ENCODE measurements at regions not wholly inside any gene's neighbourhood (a gene's known extent, or its start where the extent isn't known, plus 50 kb on each side); places are given as distances from the start of the nearest gene placed in this dataset.

GRCh38 chr4:176919631-176920030 is 126.9 kb upstream of the VEGFC start:
- no peak for DNase-seq (ENCODE audit: low read depth in 1 of 2, low spot score in 1 of 2)
- no peak for TF ChIP-seq JUND (IDR thresholded peaks at IDR 0.05; ENCODE audit: low read depth)
- in situ Hi-C loops (cut with HindIII; ENCODE audit: low pct_unique_long_range_greater_than_20kb, low sequenced_read_pairs): no loop called here

- in situ Hi-C loops (cut with HindIII; ENCODE audit: low pct_unique_long_range_greater_than_20kb, low sequenced_read_pairs): no loop called here
Observed at GRCh38 chr4:176920694-176921093, 128.0 kb upstream of the VEGFC start.

GRCh38 chr4:176921256-176921655 is 128.5 kb upstream of the VEGFC start:
- DNase-seq (ENCODE audit: low read depth in 1 of 2, low spot score in 1 of 2): no peak

More at GRCh38 chr4:176920694-176921093, 128.0 kb upstream of the VEGFC start:
- DNase-seq (ENCODE audit: low read depth in 1 of 2, low spot score in 1 of 2): no peak
- no peak for TF ChIP-seq JUND (IDR thresholded peaks at IDR 0.05; ENCODE audit: low read depth)

GRCh38 chr4:176924238-176924637 is 131.5 kb upstream of the VEGFC start:
- in situ Hi-C loops (cut with HindIII; ENCODE audit: low pct_unique_long_range_greater_than_20kb, low sequenced_read_pairs): no loop called here
- DNase-seq (ENCODE audit: low read depth in 1 of 2, low spot score in 1 of 2): no peak
- TF ChIP-seq JUND (IDR thresholded peaks at IDR 0.05; ENCODE audit: low read depth): no peak

More at GRCh38 chr4:176921256-176921655, 128.5 kb upstream of the VEGFC start:
- in situ Hi-C loops (cut with HindIII; ENCODE audit: low pct_unique_long_range_greater_than_20kb, low sequenced_read_pairs): no loop called here
- no peak for TF ChIP-seq JUND (IDR thresholded peaks at IDR 0.05; ENCODE audit: low read depth)

- in situ Hi-C loops (cut with HindIII; ENCODE audit: low pct_unique_long_range_greater_than_20kb, low sequenced_read_pairs): no loop called here
- no peak for TF ChIP-seq JUND (IDR thresholded peaks at IDR 0.05; ENCODE audit: low read depth)
- DNase-seq (ENCODE audit: low read depth in 1 of 2, low spot score in 1 of 2): no peak
Observed at GRCh38 chr4:176925962-176926361, 133.2 kb upstream of the VEGFC start.

GRCh38 chr4:176927117-176927516 is 134.4 kb upstream of the VEGFC start:
- in situ Hi-C loops (cut with HindIII; ENCODE audit: low pct_unique_long_range_greater_than_20kb, low sequenced_read_pairs): no loop called here
- TF ChIP-seq JUND (IDR thresholded peaks at IDR 0.05; ENCODE audit: low read depth): no peak
- DNase-seq (ENCODE audit: low read depth in 1 of 2, low spot score in 1 of 2): no peak

- TF ChIP-seq JUND (IDR thresholded peaks at IDR 0.05; ENCODE audit: low read depth): no peak
- no peak for DNase-seq (ENCODE audit: low read depth in 1 of 2, low spot score in 1 of 2)
- in situ Hi-C loops (cut with HindIII; ENCODE audit: low pct_unique_long_range_greater_than_20kb, low sequenced_read_pairs): no loop called here
Observed at GRCh38 chr4:176927664-176928063, 134.9 kb upstream of the VEGFC start.

GRCh38 chr4:176939445-176939844 is 146.7 kb upstream of the VEGFC start:
- no peak for TF ChIP-seq JUND (IDR thresholded peaks at IDR 0.05; ENCODE audit: low read depth)
- no peak for DNase-seq (ENCODE audit: low read depth in 1 of 2, low spot score in 1 of 2)
- in situ Hi-C loops (cut with HindIII; ENCODE audit: low pct_unique_long_range_greater_than_20kb, low sequenced_read_pairs): no loop called here

- no peak for DNase-seq (ENCODE audit: low read depth in 1 of 2, low spot score in 1 of 2)
- TF ChIP-seq JUND (IDR thresholded peaks at IDR 0.05; ENCODE audit: low read depth): no peak
- in situ Hi-C loops (cut with HindIII; ENCODE audit: low pct_unique_long_range_greater_than_20kb, low sequenced_read_pairs): no loop called here
Observed at GRCh38 chr4:176945334-176945733, 152.6 kb upstream of the VEGFC start.

- in situ Hi-C loops (cut with HindIII; ENCODE audit: low pct_unique_long_range_greater_than_20kb, low sequenced_read_pairs): no loop called here
- no peak for DNase-seq (ENCODE audit: low read depth in 1 of 2, low spot score in 1 of 2)
- TF ChIP-seq JUND (IDR thresholded peaks at IDR 0.05; ENCODE audit: low read depth): no peak
Observed at GRCh38 chr4:176949029-176949428, 156.3 kb upstream of the VEGFC start.

- no peak for DNase-seq (ENCODE audit: low read depth in 1 of 2, low spot score in 1 of 2)
- TF ChIP-seq JUND (IDR thresholded peaks at IDR 0.05; ENCODE audit: low read depth): no peak
- in situ Hi-C loops (cut with HindIII; ENCODE audit: low pct_unique_long_range_greater_than_20kb, low sequenced_read_pairs): no loop called here
Observed at GRCh38 chr4:176953021-176953420, 160.3 kb upstream of the VEGFC start.

GRCh38 chr4:176957353-176958118 is 164.8 kb upstream of the VEGFC start:
- TF ChIP-seq JUND (IDR thresholded peaks at IDR 0.05; ENCODE audit: low read depth): no peak
- DNase-seq (ENCODE audit: low read depth in 1 of 2, low spot score in 1 of 2): no peak
- in situ Hi-C loops (cut with HindIII; ENCODE audit: low pct_unique_long_range_greater_than_20kb, low sequenced_read_pairs): no loop called here

GRCh38 chr4:176959980-176960379 is 167.3 kb upstream of the VEGFC start:
- DNase-seq (ENCODE audit: low read depth in 1 of 2, low spot score in 1 of 2): no peak
- in situ Hi-C loops (cut with HindIII; ENCODE audit: low pct_unique_long_range_greater_than_20kb, low sequenced_read_pairs): no loop called here

GRCh38 chr4:176963121-176963520 is 170.4 kb upstream of the VEGFC start:
- in situ Hi-C loops (cut with HindIII; ENCODE audit: low pct_unique_long_range_greater_than_20kb, low sequenced_read_pairs): no loop called here
- TF ChIP-seq JUND (IDR thresholded peaks at IDR 0.05; ENCODE audit: low read depth): no peak
- DNase-seq (ENCODE audit: low read depth in 1 of 2, low spot score in 1 of 2): no peak

More at GRCh38 chr4:176959980-176960379, 167.3 kb upstream of the VEGFC start:
- no peak for TF ChIP-seq JUND (IDR thresholded peaks at IDR 0.05; ENCODE audit: low read depth)
